Astrocyte (in vitro differentiated cells and primary cell): ENCODE measurements at regions not wholly inside any gene's neighbourhood (a gene's known extent, or its start where the extent isn't known, plus 50 kb on each side); places are given as distances from the start of the nearest gene placed in this dataset.

Experiments used
- EZH2 ChIP-seq: IDR thresholded peaks from 2 replicates; pipeline ENCODE4 v1.6.1; 2012; ENCODE audit warnings: mild to moderate bottlenecking, low read length, inconsistent platforms; ENCODE audit not compliant: insufficient read depth
- TF ChIP-seq, protein P1 (sequence below): IDR thresholded peaks from 2 replicates; pipeline ENCODE4 v1.5.1; 2011; ENCODE audit warnings: low read depth, mild to moderate bottlenecking, inconsistent platforms, low read length, moderate library complexity; ENCODE audit not compliant: insufficient read depth

DNA sequence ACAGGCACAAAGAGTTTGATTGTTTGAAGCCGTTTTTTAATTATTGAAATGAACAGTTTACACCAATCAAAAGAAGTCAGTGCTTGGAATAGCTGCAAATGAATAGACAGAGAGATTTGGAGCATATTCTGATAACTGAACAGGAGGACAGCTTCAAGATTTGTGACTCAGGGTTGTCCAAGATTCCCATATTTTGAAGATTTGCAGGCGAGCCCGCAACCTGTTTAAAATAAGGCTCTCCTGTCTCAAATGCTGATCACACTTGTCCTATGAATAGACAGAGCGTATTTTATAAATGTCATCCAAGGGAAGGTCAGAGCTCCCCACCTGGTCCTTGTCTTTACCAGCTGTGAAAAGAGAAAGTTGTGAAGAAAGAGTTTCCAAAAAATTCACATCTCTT, 198.7 kb downstream of the RNF144A start:
- TF ChIP-seq EZH2 = no peak
- TF ChIP-seq, protein P1, sequence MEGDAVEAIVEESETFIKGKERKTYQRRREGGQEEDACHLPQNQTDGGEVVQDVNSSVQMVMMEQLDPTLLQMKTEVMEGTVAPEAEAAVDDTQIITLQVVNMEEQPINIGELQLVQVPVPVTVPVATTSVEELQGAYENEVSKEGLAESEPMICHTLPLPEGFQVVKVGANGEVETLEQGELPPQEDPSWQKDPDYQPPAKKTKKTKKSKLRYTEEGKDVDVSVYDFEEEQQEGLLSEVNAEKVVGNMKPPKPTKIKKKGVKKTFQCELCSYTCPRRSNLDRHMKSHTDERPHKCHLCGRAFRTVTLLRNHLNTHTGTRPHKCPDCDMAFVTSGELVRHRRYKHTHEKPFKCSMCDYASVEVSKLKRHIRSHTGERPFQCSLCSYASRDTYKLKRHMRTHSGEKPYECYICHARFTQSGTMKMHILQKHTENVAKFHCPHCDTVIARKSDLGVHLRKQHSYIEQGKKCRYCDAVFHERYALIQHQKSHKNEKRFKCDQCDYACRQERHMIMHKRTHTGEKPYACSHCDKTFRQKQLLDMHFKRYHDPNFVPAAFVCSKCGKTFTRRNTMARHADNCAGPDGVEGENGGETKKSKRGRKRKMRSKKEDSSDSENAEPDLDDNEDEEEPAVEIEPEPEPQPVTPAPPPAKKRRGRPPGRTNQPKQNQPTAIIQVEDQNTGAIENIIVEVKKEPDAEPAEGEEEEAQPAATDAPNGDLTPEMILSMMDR = no peak
